Keratinocyte (primary cell): ENCODE measurements at regions not wholly inside any gene's neighbourhood (a gene's known extent, or its start where the extent isn't known, plus 50 kb on each side); places are given as distances from the start of the nearest gene placed in this dataset.

ENCODE experiments used
- DNase-seq: peaks from one replicate; pipeline ENCODE4 v3.0.0-alpha.2; 2011; ENCODE audit warnings: low read depth, missing footprints, low spot score
- FAIRE-seq: peaks from 2 replicates; lab custom pipeline; 2011; peaks lifted over from hg19 to GRCh38; lab: Jason Lieb, UNC
- H2AFZ ChIP-seq: 2 replicates; pipeline ENCODE4 v1.6.0; 2012; ENCODE audit warnings: low read length, control low read depth, inconsistent platforms; ENCODE audit not compliant: control insufficient read depth
- H3K27ac ChIP-seq: 2 replicates; pipeline ENCODE4 v1.5.1; 2011; ENCODE audit warnings: low read length; ENCODE audit not compliant: control insufficient read depth, insufficient read depth
- H3K27me3 ChIP-seq: 3 replicates; pipeline ENCODE4 v1.6.0; 2011; ENCODE audit warnings: low read length; ENCODE audit not compliant: control insufficient read depth, insufficient read depth; ENCODE audit errors: extremely low read depth
- H3K36me3 ChIP-seq, 2 experiments: 2 replicates in 1 of 2; 3 replicates in 1 of 2; pipeline ENCODE4 v1.5.1; 2011; ENCODE audit warnings: low read length in 2 of 2, mild to moderate bottlenecking in 1 of 2; ENCODE audit not compliant: control insufficient read depth in 2 of 2, insufficient read depth in 2 of 2; ENCODE audit errors: extremely low read depth in 1 of 2
- H3K4me1 ChIP-seq: 3 replicates; pipeline ENCODE4 v1.5.1; 2011; ENCODE audit warnings: low read length; ENCODE audit not compliant: control insufficient read depth, insufficient read depth; ENCODE audit errors: extremely low read depth
- H3K4me2 ChIP-seq: 3 replicates; pipeline ENCODE4 v1.6.0; 2011; ENCODE audit warnings: low read depth, low read length; ENCODE audit not compliant: control insufficient read depth, insufficient read depth; ENCODE audit errors: extremely low read depth
- H3K4me3 ChIP-seq, 3 experiments: fragments of 200-600 bp in 1 of 3; sonication (generic) in 1 of 3; 2 replicates in 2 of 3; 3 replicates in 1 of 3; pipeline ENCODE4 v1.5.1; 2011 to 2016; ENCODE audit warnings: low read length in 3 of 3, mild to moderate bottlenecking in 3 of 3, control low read depth in 2 of 3, inconsistent platforms in 1 of 3, low read depth in 1 of 3, mixed read lengths in 1 of 3, mixed run types in 1 of 3, moderate library complexity in 1 of 3; ENCODE audit not compliant: control insufficient read depth in 2 of 3, insufficient read depth in 2 of 3; ENCODE audit errors: extremely low read depth in 1 of 3
- H3K79me2 ChIP-seq: 2 replicates; pipeline ENCODE4 v1.6.0; 2012; ENCODE audit warnings: low read length; ENCODE audit not compliant: control insufficient read depth, insufficient read depth
- H3K9ac ChIP-seq: 3 replicates; pipeline ENCODE4 v1.6.0; 2011; ENCODE audit warnings: low read length; ENCODE audit not compliant: control insufficient read depth, insufficient read depth; ENCODE audit errors: extremely low read depth
- H3K9me1 ChIP-seq: 3 replicates; pipeline ENCODE4 v1.6.0; 2011; ENCODE audit warnings: low read length; ENCODE audit not compliant: control insufficient read depth, insufficient read depth; ENCODE audit errors: extremely low read depth
- H3K9me3 ChIP-seq: 2 replicates; pipeline ENCODE4 v1.5.1; 2012; ENCODE audit warnings: low read depth, low read length; ENCODE audit not compliant: control insufficient read depth
- H4K20me1 ChIP-seq: 3 replicates; pipeline ENCODE4 v1.6.0; 2011; ENCODE audit warnings: low read length; ENCODE audit not compliant: control insufficient read depth, insufficient read depth; ENCODE audit errors: extremely low read depth
- CTCF ChIP-seq, 3 experiments: IDR thresholded peaks in 1 of 3; conservative IDR thresholded peaks in 1 of 3; optimal IDR thresholded peaks in 1 of 3; 2 replicates in 2 of 3; 3 replicates in 1 of 3; pipeline versions ENCODE3 to v1.5.1; 2011; ENCODE audit warnings: low read length in 3 of 3, mild to moderate bottlenecking in 3 of 3, moderate library complexity in 2 of 3, control low read depth in 1 of 3, inconsistent platforms in 1 of 3; ENCODE audit not compliant: insufficient read depth in 2 of 3; ENCODE audit errors: extremely low read depth in 1 of 3
- EZH2 ChIP-seq: IDR thresholded peaks from one replicate; pipeline ENCODE4 v1.6.1; 2012; ENCODE audit warnings: inconsistent platforms, mild to moderate bottlenecking, low read length, moderate library complexity
- dilution Hi-C: fragments of 300-500 bp; cut with MboI; formaldehyde crosslinking; loops from one replicate; pipeline ENCODE4 v1.7.0; 2020; ENCODE audit warnings: low sequenced_read_pairs; ENCODE audit not compliant: extremely low pct_ligation_motif_present

DNA sequence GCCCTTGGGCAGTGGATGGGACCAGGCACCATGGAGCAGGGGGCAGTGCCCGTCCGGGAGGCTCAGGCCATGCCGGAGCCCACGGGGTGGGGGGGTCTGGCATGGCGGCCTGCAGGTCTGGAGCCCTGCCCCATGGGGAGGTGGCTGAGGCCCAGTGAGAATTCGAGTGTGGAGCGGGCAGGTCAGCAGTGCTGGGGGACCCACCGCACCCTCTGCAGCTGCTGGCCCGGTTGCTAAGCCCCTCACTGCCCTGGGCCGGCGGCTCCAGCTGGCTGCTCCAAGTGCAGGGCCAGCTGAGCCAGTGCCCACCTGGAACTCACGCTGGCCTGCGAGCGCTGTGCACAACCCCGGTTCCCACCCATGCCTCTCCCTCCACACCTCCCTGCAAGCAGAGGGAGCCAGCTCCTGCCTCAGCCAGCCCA is 1157.9 kb upstream of the ADGRL3 start:
- H3K9me3 ChIP-seq = no peaks in the 10 kb centered on the region
- H3K4me2 ChIP-seq = no peak overlapping the region
- dilution Hi-C loops = no loop called here
- DNase-seq (no peak), FAIRE-seq (no peak)
- H2AFZ ChIP-seq = no peak overlapping the region
- H3K4me1 ChIP-seq = no peaks in the 10 kb centered on the region
- H3K27ac ChIP-seq = no peak overlapping the region
- H3K9ac ChIP-seq = no peak overlapping the region
- TF ChIP-seq EZH2 (no peak), CTCF (optimal IDR thresholded peaks at IDR 0.05 in 1 of 3, IDR thresholded peaks at IDR 0.05 in 1 of 3, conservative IDR thresholded peaks at IDR 0.05 in 1 of 3; ENCODE audit: extremely low read depth in 1 of 3, insufficient read depth in 2 of 3, low read length in 3 of 3) (no peak)
- H3K36me3 ChIP-seq = no peaks in the 10 kb centered on the region
- no peaks in the 10 kb centered on the region for H3K79me2 ChIP-seq
- H4K20me1 ChIP-seq = no peaks in the 10 kb centered on the region
- H3K4me3 ChIP-seq = no peak overlapping the region
- H3K27me3 ChIP-seq = no peaks in the 10 kb centered on the region
- H3K9me1 ChIP-seq = no peaks in the 10 kb centered on the region

DNA sequence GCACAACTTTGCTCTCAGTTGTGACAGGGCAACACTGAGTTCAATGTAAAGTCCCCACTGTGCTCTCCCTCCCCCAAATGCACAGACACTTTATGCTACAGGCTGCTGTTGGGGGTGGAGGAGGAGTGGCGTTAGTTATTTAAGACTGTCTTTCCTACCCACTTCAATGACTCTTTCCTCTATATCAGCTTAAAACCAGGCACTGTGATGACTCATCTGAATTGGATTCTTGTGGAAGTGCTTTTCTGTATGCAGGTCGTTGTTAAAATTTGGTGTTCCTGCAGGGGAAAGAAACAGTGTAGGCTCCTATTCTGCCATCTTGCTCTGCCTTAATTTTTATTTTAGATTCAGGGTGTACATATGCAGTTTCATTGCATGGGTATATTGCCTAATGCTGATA is 1157.2 kb upstream of the ADGRL3 start:
- no peaks in the 10 kb centered on the region for H3K27me3 ChIP-seq
- no peak overlapping the region for H3K27ac ChIP-seq
- no peaks in the 10 kb centered on the region for H3K79me2 ChIP-seq
- dilution Hi-C loops = no loop called here
- H3K4me1 ChIP-seq = no peaks in the 10 kb centered on the region
- DNase-seq (no peak), FAIRE-seq (no peak)
- no peaks in the 10 kb centered on the region for H4K20me1 ChIP-seq
- H3K9ac ChIP-seq = no peak overlapping the region
- H3K9me1 ChIP-seq = no peaks in the 10 kb centered on the region
- H2AFZ ChIP-seq = no peak overlapping the region
- TF ChIP-seq EZH2 (no peak), CTCF (optimal IDR thresholded peaks at IDR 0.05 in 1 of 3, IDR thresholded peaks at IDR 0.05 in 1 of 3, conservative IDR thresholded peaks at IDR 0.05 in 1 of 3; ENCODE audit: extremely low read depth in 1 of 3, insufficient read depth in 2 of 3, low read length in 3 of 3) (no peak)
- H3K36me3 ChIP-seq = no peaks in the 10 kb centered on the region
- H3K4me2 ChIP-seq = no peak overlapping the region
- H3K4me3 ChIP-seq = no peak overlapping the region
- no peaks in the 10 kb centered on the region for H3K9me3 ChIP-seq
